GM19238 (cell line): ENCODE measurements at regions not wholly inside any gene's neighbourhood (a gene's known extent, or its start where the extent isn't known, plus 50 kb on each side); places are given as distances from the start of the nearest gene placed in this dataset.
"Not testable (repeated sequence)": the region's sequence is repeated elsewhere in the genome, so short reads cannot be mapped to it uniquely, and the experiment has no call there.

Experiments used
- DNase-seq: peaks from one replicate; pipeline ENCODE4 v3.0.0; 2011; ENCODE audit warnings: low spot score; ENCODE audit not compliant: insufficient read length

GRCh38 chr2:144832048-144832447 is 312.1 kb upstream of the ZEB2 start:
- no peak for DNase-seq

- DNase-seq = no peak
Observed at GRCh38 chr2:144830543-144830942, 310.6 kb upstream of the ZEB2 start.

- DNase-seq = no peak
Observed at GRCh38 chr2:144827404-144827803, 307.5 kb upstream of the ZEB2 start.

GRCh38 chr2:144826105-144826504 is 306.2 kb upstream of the ZEB2 start:
- no peak for DNase-seq

GRCh38 chr2:144825331-144826020 is 305.6 kb upstream of the ZEB2 start:
- DNase-seq = no peak

- no peak for DNase-seq
Observed at GRCh38 chr2:144824306-144825080, 304.6 kb upstream of the ZEB2 start.

- no peak for DNase-seq
Observed at GRCh38 chr2:144822966-144823365, 303.0 kb upstream of the ZEB2 start.

GRCh38 chr2:144812288-144812687 is 292.4 kb upstream of the ZEB2 start:
- DNase-seq = no peak

GRCh38 chr2:144801766-144802165 is 281.8 kb upstream of the ZEB2 start:
- DNase-seq = no peak

GRCh38 chr2:144801325-144801724 is 281.4 kb upstream of the ZEB2 start:
- DNase-seq = no peak

- DNase-seq = no peak
Observed at GRCh38 chr2:144798989-144799388, 279.1 kb upstream of the ZEB2 start.

GRCh38 chr2:144798034-144798433 is 278.1 kb upstream of the ZEB2 start:
- DNase-seq = no peak

- no peak for DNase-seq
Observed at GRCh38 chr2:144796936-144797335, 277.0 kb upstream of the ZEB2 start.

- DNase-seq = no peak
Observed at GRCh38 chr2:144796164-144796563, 276.2 kb upstream of the ZEB2 start.

GRCh38 chr2:144785253-144785652 is 265.3 kb upstream of the ZEB2 start:
- DNase-seq = no peak

GRCh38 chr2:144780983-144781382 is 261.1 kb upstream of the ZEB2 start:
- no peak for DNase-seq

GRCh38 chr2:144776766-144777165 is 256.8 kb upstream of the ZEB2 start:
- no peak for DNase-seq

GRCh38 chr2:144774809-144775208 is 254.9 kb upstream of the ZEB2 start:
- DNase-seq = no peak

GRCh38 chr2:144771348-144771747 is 251.4 kb upstream of the ZEB2 start:
- no peak for DNase-seq

- no peak for DNase-seq
Observed at GRCh38 chr2:144770616-144771230, 250.8 kb upstream of the ZEB2 start.

GRCh38 chr2:144760939-144761338 is 241.0 kb upstream of the ZEB2 start:
- DNase-seq = not testable (repeated sequence)

- no peak for DNase-seq
Observed at GRCh38 chr2:144759746-144760145, 239.8 kb upstream of the ZEB2 start.
